KMS-11 (cell line): ENCODE measurements at regions not wholly inside any gene's neighbourhood (a gene's known extent, or its start where the extent isn't known, plus 50 kb on each side); places are given as distances from the start of the nearest gene placed in this dataset.

Source experiments
- H2AFZ ChIP-seq: fragments of 200-600 bp; sonication (generic); 2 replicates; pipeline ENCODE4 v1.6.1; 2016; ENCODE audit warnings: antibody characterized with exemption, mixed run types, low read depth
- H3K27ac ChIP-seq: fragments of 200-600 bp; sonication (generic); 2 replicates; pipeline ENCODE4 v1.6.1; 2016; ENCODE audit warnings: mild to moderate bottlenecking, mixed run types
- H3K27me3 ChIP-seq: fragments of 200-600 bp; sonication (generic); 2 replicates; pipeline ENCODE4 v1.6.1; 2017; ENCODE audit warnings: mild to moderate bottlenecking, low read depth, mixed run types, moderate library complexity; ENCODE audit not compliant: insufficient read depth
- H3K36me3 ChIP-seq: fragments of 200-600 bp; sonication (generic); 2 replicates; pipeline ENCODE4 v1.6.1; 2017; ENCODE audit warnings: mild to moderate bottlenecking, mixed run types; ENCODE audit not compliant: insufficient read depth
- H3K4me1 ChIP-seq: fragments of 200-600 bp; sonication (generic); 2 replicates; pipeline ENCODE4 v1.6.1; 2016; ENCODE audit warnings: mild to moderate bottlenecking, low read depth, mixed run types; ENCODE audit not compliant: poor library complexity, severe bottlenecking
- H3K4me2 ChIP-seq: fragments of 200-600 bp; sonication (generic); 2 replicates; pipeline ENCODE4 v1.7.0; 2016; ENCODE audit warnings: mild to moderate bottlenecking, mixed run types
- H3K4me3 ChIP-seq: fragments of 200-600 bp; sonication (generic); IDR thresholded peaks from 2 replicates; pipeline ENCODE4 v1.6.1; 2017; ENCODE audit warnings: low read depth, low read length, mixed read lengths; ENCODE audit not compliant: insufficient read depth
- H3K79me2 ChIP-seq: fragments of 200-600 bp; sonication (generic); 2 replicates; pipeline ENCODE4 v1.6.1; 2016; ENCODE audit warnings: low read depth, mixed run types; ENCODE audit not compliant: insufficient read depth
- H3K9ac ChIP-seq: fragments of 200-600 bp; sonication (generic); 2 replicates; pipeline ENCODE4 v1.6.1; 2016; ENCODE audit warnings: mild to moderate bottlenecking, mixed run types
- H4K20me1 ChIP-seq: fragments of 200-600 bp; sonication (generic); 2 replicates; pipeline ENCODE4 v1.6.1; 2016; ENCODE audit warnings: mild to moderate bottlenecking, mixed run types; ENCODE audit not compliant: insufficient read depth
- CTCF ChIP-seq: fragments of 200-600 bp; sonication (generic); conservative IDR thresholded peaks from 2 replicates; pipeline ENCODE4 v1.6.1; 2017; ENCODE audit warnings: low read depth, mild to moderate bottlenecking, antibody characterized with exemption, low read length, moderate library complexity, mixed read lengths

GRCh38 chr3:152891678-152892077 lies 56.7 kb downstream of the P2RY1 start:
- Histone ChIP-seq H3K4me1 (no peaks in the 10 kb centered on the region), H3K36me3 (no peaks in the 10 kb centered on the region)
- no peak for TF ChIP-seq CTCF

GRCh38 chr3:152892446-152892845 lies 57.5 kb downstream of the P2RY1 start:
- Histone ChIP-seq H3K27me3 (no peaks in the 10 kb centered on the region), H3K36me3 (no peaks in the 10 kb centered on the region), H3K4me2 (no peak overlapping the region), H4K20me1 (no peaks in the 10 kb centered on the region), H3K27ac (no peak overlapping the region), H3K79me2 (no peaks in the 10 kb centered on the region), H3K9ac (no peak overlapping the region), H2AFZ (no peak overlapping the region), H3K4me1 (no peaks in the 10 kb centered on the region), H3K4me3 (no peak overlapping the region)
- TF ChIP-seq CTCF = no peak

More at GRCh38 chr3:152891678-152892077, 56.7 kb downstream of the P2RY1 start:
- H3K79me2 ChIP-seq = no peaks in the 10 kb centered on the region
- no peak overlapping the region for H3K27ac ChIP-seq
- H3K27me3 ChIP-seq = no peaks in the 10 kb centered on the region
- no peak overlapping the region for H3K4me3 ChIP-seq
- H3K4me2 ChIP-seq = no peak overlapping the region
- H4K20me1 ChIP-seq = no peaks in the 10 kb centered on the region
- H2AFZ ChIP-seq = no peak overlapping the region
- no peak overlapping the region for H3K9ac ChIP-seq

- no peak for TF ChIP-seq CTCF
- H3K36me3 ChIP-seq = no peaks in the 10 kb centered on the region
These were observed 58.7 kb downstream of the P2RY1 start for GRCh38 chr3:152893647-152894046.

GRCh38 chr3:152899306-152899705 lies 64.4 kb downstream of the P2RY1 start:
- H3K9ac ChIP-seq = no peak overlapping the region
- H3K79me2 ChIP-seq = no peaks in the 10 kb centered on the region
- no peaks in the 10 kb centered on the region for H4K20me1 ChIP-seq
- no peak overlapping the region for H3K27ac ChIP-seq
- no peaks in the 10 kb centered on the region for H3K4me1 ChIP-seq
- TF ChIP-seq CTCF = no peak
- no peak overlapping the region for H3K4me3 ChIP-seq
- no peaks in the 10 kb centered on the region for H3K27me3 ChIP-seq
- H3K4me2 ChIP-seq = no peak overlapping the region
- no peaks in the 10 kb centered on the region for H3K36me3 ChIP-seq
- H2AFZ ChIP-seq = no peak overlapping the region

More at GRCh38 chr3:152893647-152894046, 58.7 kb downstream of the P2RY1 start:
- no peaks in the 10 kb centered on the region for H3K27me3 ChIP-seq
- no peaks in the 10 kb centered on the region for H3K4me1 ChIP-seq
- no peak overlapping the region for H3K4me2 ChIP-seq
- no peak overlapping the region for H2AFZ ChIP-seq
- H3K27ac ChIP-seq = no peak overlapping the region
- no peak overlapping the region for H3K9ac ChIP-seq
- no peaks in the 10 kb centered on the region for H4K20me1 ChIP-seq
- no peak overlapping the region for H3K4me3 ChIP-seq
- H3K79me2 ChIP-seq = no peaks in the 10 kb centered on the region
